ENCODE measurements at regions not wholly inside any gene's neighbourhood (a gene's known extent, or its start where the extent isn't known, plus 50 kb on each side); places are given as distances from the start of the nearest gene placed in this dataset.
"Not testable (repeated sequence)": the region's sequence is repeated elsewhere in the genome, so short reads cannot be mapped to it uniquely, and the experiment has no call there.

DNA sequence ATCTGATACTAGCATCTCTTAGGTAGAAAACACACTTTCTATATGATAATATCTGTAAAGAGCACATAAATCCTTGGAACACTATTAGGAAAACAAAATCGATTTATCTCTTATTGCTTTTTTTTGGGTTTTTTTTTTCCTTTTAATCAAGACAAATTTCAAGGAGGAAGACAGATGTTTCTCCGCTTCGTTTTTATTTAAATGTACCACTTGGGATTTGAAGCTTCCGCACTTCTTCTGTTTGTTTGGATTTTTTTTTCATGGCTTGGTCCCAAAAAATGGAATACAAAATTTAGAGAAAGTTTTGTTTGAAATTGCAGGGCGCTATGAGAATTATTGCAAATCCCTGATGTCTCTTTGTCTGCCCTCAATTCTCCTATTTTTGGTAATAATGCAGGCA is 51.7 kb upstream of the NBPF19 start:
- not testable (repeated sequence) for FAIRE-seq; DNase-seq (ENCODE audit: insufficient read length, low spot score)
